Caki2 (cell line): ENCODE measurements at regions not wholly inside any gene's neighbourhood (a gene's known extent, or its start where the extent isn't known, plus 50 kb on each side); places are given as distances from the start of the nearest gene placed in this dataset.
A peak's percentile ranks its signal among the peaks of the same experiment; 100 is the strongest.

Source experiments
- DNase-seq: peaks from one replicate; pipeline ENCODE4 v3.0.0-alpha.2; 2015; ENCODE audit warnings: low read depth
- in situ Hi-C: cut with HindIII; loops from 2 replicates; pipeline ENCODE4 v1.10.0; 2016; ENCODE audit warnings: low sequenced_read_pairs, low pct_unique_long_range_greater_than_20kb, mixed read lengths

- in situ Hi-C loops: no loop called here
- DNase-seq: no peak
Measured at GRCh38 chr2:104321116-104321795, 532.7 kb upstream of the POU3F3 start.

GRCh38 chr2:104321796-104322349, 532.0 kb upstream of the POU3F3 start:
- no peak for DNase-seq
- in situ Hi-C loops: no loop called here

GRCh38 chr2:104332731-104333130, 521.2 kb upstream of the POU3F3 start:
- DNase-seq: peak; percentile 3
- in situ Hi-C loops: no loop called here

- peak; percentile 19 for DNase-seq
- in situ Hi-C loops: no loop called here
Measured at GRCh38 chr2:104337869-104338268, 516.0 kb upstream of the POU3F3 start.

GRCh38 chr2:104340162-104340561, 513.8 kb upstream of the POU3F3 start:
- no peak for DNase-seq
- in situ Hi-C loops: no loop called here

- in situ Hi-C loops: no loop called here
- DNase-seq: no peak
Measured at GRCh38 chr2:104340879-104341828, 512.8 kb upstream of the POU3F3 start.

- in situ Hi-C loops: no loop called here
- DNase-seq: no peak
Measured at GRCh38 chr2:104344306-104344705, 509.6 kb upstream of the POU3F3 start.

- no peak for DNase-seq
- in situ Hi-C loops: no loop called here
Measured at GRCh38 chr2:104344985-104345384, 508.9 kb upstream of the POU3F3 start.

GRCh38 chr2:104358122-104358521, 495.8 kb upstream of the POU3F3 start:
- in situ Hi-C loops: no loop called here
- DNase-seq: no peak

- no peak for DNase-seq
Measured at GRCh38 chr2:104361414-104361813, 492.5 kb upstream of the POU3F3 start.

GRCh38 chr2:104368089-104368488, 485.8 kb upstream of the POU3F3 start:
- DNase-seq: no peak
- in situ Hi-C loops: no loop called here

More at GRCh38 chr2:104361414-104361813, 492.5 kb upstream of the POU3F3 start:
- in situ Hi-C loops: no loop called here

- DNase-seq: no peak
- in situ Hi-C loops: no loop called here
Measured at GRCh38 chr2:104371087-104371781, 482.7 kb upstream of the POU3F3 start.

- in situ Hi-C loops: no loop called here
- peak; percentile 13 for DNase-seq
Measured at GRCh38 chr2:104375206-104375605, 478.7 kb upstream of the POU3F3 start.

- in situ Hi-C loops: no loop called here
- DNase-seq: peak; percentile 73
Measured at GRCh38 chr2:104378853-104379374, 475.0 kb upstream of the POU3F3 start.

- in situ Hi-C loops: no loop called here
- DNase-seq: no peak
Measured at GRCh38 chr2:104384961-104385360, 469.0 kb upstream of the POU3F3 start.

- in situ Hi-C loops: no loop called here
- DNase-seq: no peak
Measured at GRCh38 chr2:104385743-104386142, 468.2 kb upstream of the POU3F3 start.

GRCh38 chr2:104388296-104388695, 465.6 kb upstream of the POU3F3 start:
- in situ Hi-C loops: no loop called here
- DNase-seq: no peak

- in situ Hi-C loops: no loop called here
- no peak for DNase-seq
Measured at GRCh38 chr2:104402825-104403224, 451.1 kb upstream of the POU3F3 start.
